ENCODE measurements at regions not wholly inside any gene's neighbourhood (a gene's known extent, or its start where the extent isn't known, plus 50 kb on each side); places are given as distances from the start of the nearest gene placed in this dataset.

DNA sequence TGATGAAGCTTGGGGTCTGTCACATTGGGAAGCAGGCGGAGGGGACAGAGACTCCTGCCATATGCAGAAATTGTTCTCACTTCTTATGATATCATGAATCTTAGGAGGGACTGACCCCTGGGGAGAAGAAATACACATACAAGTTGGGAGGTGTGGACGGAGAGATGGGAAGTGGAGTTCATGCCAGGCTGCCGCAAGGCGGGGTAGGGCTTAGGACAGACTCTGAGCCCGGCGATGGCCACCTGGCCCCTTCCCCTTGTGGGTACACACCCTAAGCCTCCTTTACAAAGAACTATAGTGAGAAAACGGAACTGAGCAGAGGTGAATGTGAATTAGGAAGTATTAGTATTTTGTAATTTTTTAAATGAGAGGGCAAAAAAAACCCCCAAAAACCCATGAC, 177.0 kb upstream of the IRS2 start:
- Histone ChIP-seq H3K79me2 (ENCODE audit: insufficient read depth, low read depth, low read length) (no peaks in the 10 kb centered on the region), H3K4me1 (ENCODE audit: insufficient read depth, low read length, poor library complexity, severe bottlenecking) (no peaks in the 10 kb centered on the region), H3K36me3 (ENCODE audit: insufficient read depth, low read length) (no peaks in the 10 kb centered on the region), H3K27ac (ENCODE audit: low read depth, low read length, poor library complexity, severe bottlenecking) (no peak overlapping the region), H3K9me3 (ENCODE audit: low read length) (no peaks in the 10 kb centered on the region), H2AFZ (ENCODE audit: low read length) (no peak overlapping the region), H4K20me1 (ENCODE audit: insufficient read depth, low read length) (no peaks in the 10 kb centered on the region), H3K4me3 (ENCODE audit: low read depth, low read length, poor library complexity, severe bottlenecking) (no peak overlapping the region), H3K4me2 (ENCODE audit: low read length) (no peak overlapping the region), H3K9me2 (ENCODE audit: insufficient read depth, low read length) (no peaks in the 10 kb centered on the region)
- intact Hi-C loops (cut with micrococcal nuclease; ENCODE audit: unreplicated experiment), result no loop called here
- BruUV-seq (replicated peaks), result no TSS peak
- no peak for DNase-seq (ENCODE audit: low spot score)
- TF ChIP-seq CTCF (conservative IDR thresholded peaks at IDR 0.05; ENCODE audit: low read length) (no peak), EZH2phosphoT487 (IDR thresholded peaks at IDR 0.05; ENCODE audit: borderline replicate concordance, low read depth, low read length) (no peak)
- POLR2A ChIA-PET, result no interaction called here
- CTCF ChIA-PET (ENCODE audit: unreplicated experiment), result no interaction called here

- Histone ChIP-seq H3K4me2 (ENCODE audit: low read length) (no peak overlapping the region), H3K79me2 (ENCODE audit: insufficient read depth, low read depth, low read length) (no peaks in the 10 kb centered on the region), H3K9me2 (ENCODE audit: insufficient read depth, low read length) (no peaks in the 10 kb centered on the region), H3K4me1 (ENCODE audit: insufficient read depth, low read length, poor library complexity, severe bottlenecking) (no peaks in the 10 kb centered on the region), H3K27ac (ENCODE audit: low read depth, low read length, poor library complexity, severe bottlenecking) (no peak overlapping the region), H3K9me3 (ENCODE audit: low read length) (no peaks in the 10 kb centered on the region), H4K20me1 (ENCODE audit: insufficient read depth, low read length) (no peaks in the 10 kb centered on the region), H3K4me3 (ENCODE audit: low read depth, low read length, poor library complexity, severe bottlenecking) (no peak overlapping the region), H3K36me3 (ENCODE audit: insufficient read depth, low read length) (no peaks in the 10 kb centered on the region), H2AFZ (ENCODE audit: low read length) (no peak overlapping the region)
- no TSS peak for BruUV-seq (replicated peaks)
- POLR2A ChIA-PET, result no interaction called here
- DNase-seq (ENCODE audit: low spot score), result no peak
- TF ChIP-seq CTCF (conservative IDR thresholded peaks at IDR 0.05; ENCODE audit: low read length), result no peak
- intact Hi-C loops (cut with micrococcal nuclease; ENCODE audit: unreplicated experiment), result no loop called here
- CTCF ChIA-PET (ENCODE audit: unreplicated experiment), result no interaction called here
Measured at GRCh38 chr13:109959903-109960302, 173.5 kb upstream of the IRS2 start.

GRCh38 chr13:109957875-109958274, 171.5 kb upstream of the IRS2 start:
- Histone ChIP-seq H3K4me1 (ENCODE audit: insufficient read depth, low read length, poor library complexity, severe bottlenecking) (no peaks in the 10 kb centered on the region), H3K4me3 (ENCODE audit: low read depth, low read length, poor library complexity, severe bottlenecking) (no peak overlapping the region), H3K9me2 (ENCODE audit: insufficient read depth, low read length) (no peaks in the 10 kb centered on the region), H3K9me3 (ENCODE audit: low read length) (no peaks in the 10 kb centered on the region), H2AFZ (ENCODE audit: low read length) (no peak overlapping the region), H3K79me2 (ENCODE audit: insufficient read depth, low read depth, low read length) (no peaks in the 10 kb centered on the region), H3K36me3 (ENCODE audit: insufficient read depth, low read length) (no peaks in the 10 kb centered on the region), H4K20me1 (ENCODE audit: insufficient read depth, low read length) (no peaks in the 10 kb centered on the region), H3K27ac (ENCODE audit: low read depth, low read length, poor library complexity, severe bottlenecking) (no peak overlapping the region), H3K4me2 (ENCODE audit: low read length) (no peak overlapping the region)
- no TSS peak for BruUV-seq (replicated peaks)
- POLR2A ChIA-PET, result no interaction called here
- CTCF ChIA-PET (ENCODE audit: unreplicated experiment), result no interaction called here
- TF ChIP-seq CTCF (conservative IDR thresholded peaks at IDR 0.05; ENCODE audit: low read length), result no peak
- TF ChIP-seq EZH2phosphoT487 (IDR thresholded peaks at IDR 0.05; ENCODE audit: borderline replicate concordance, low read depth, low read length), result no peak
- intact Hi-C loops (cut with micrococcal nuclease; ENCODE audit: unreplicated experiment), result no loop called here
- no peak for DNase-seq (ENCODE audit: low spot score)
